H1 (cell line): ENCODE measurements at regions not wholly inside any gene's neighbourhood (a gene's known extent, or its start where the extent isn't known, plus 50 kb on each side); places are given as distances from the start of the nearest gene placed in this dataset.

Experiments
- CHD1 ChIP-seq: IDR thresholded peaks from 2 replicates; pipeline ENCODE4 v1.6.1; 2012; ENCODE audit warnings: low read depth, low read length, improper control_type of control experiment
- CREB1 ChIP-seq: IDR thresholded peaks from 2 replicates; pipeline ENCODE4 v1.6.1; 2012; ENCODE audit warnings: inconsistent platforms
- EZH2 ChIP-seq: fragments of 200-600 bp; sonication (generic); IDR thresholded peaks from 2 replicates; pipeline ENCODE4 v1.7.1; 2012; ENCODE audit warnings: low read depth, mild to moderate bottlenecking, moderate library complexity, low read length, inconsistent platforms; ENCODE audit not compliant: severe bottlenecking
- POLR2A ChIP-seq, 2 experiments: IDR thresholded peaks; 1 replicate in 1 of 2; 2 replicates in 1 of 2; pipeline ENCODE4 v1.6.1; 2011; ENCODE audit warnings: low read depth in 2 of 2, low read length in 2 of 2, mild to moderate bottlenecking in 2 of 2; ENCODE audit errors: control extremely low read depth in 1 of 2
- TCF12 ChIP-seq: IDR thresholded peaks from 2 replicates; pipeline ENCODE4 v1.6.1; 2011; ENCODE audit warnings: low read depth, mild to moderate bottlenecking, low read length
- TF ChIP-seq, protein P1 (sequence below), 3 experiments: IDR thresholded peaks; 1 replicate in 2 of 3; 2 replicates in 1 of 3; pipeline versions ENCODE4 v1.5.1 to v1.6.1; 2011; ENCODE audit warnings: low read length in 3 of 3, mild to moderate bottlenecking in 3 of 3, inconsistent platforms in 2 of 3, low read depth in 1 of 3, moderate library complexity in 1 of 3; ENCODE audit not compliant: insufficient read depth in 1 of 3; ENCODE audit errors: control extremely low read depth in 1 of 3
- TF ChIP-seq, protein P2 (sequence below): fragments of 300-600 bp; sonication (generic); IDR thresholded peaks from 2 replicates; pipeline ENCODE4 v1.7.1; 2012; ENCODE audit warnings: low read length, moderate library complexity, mild to moderate bottlenecking, inconsistent platforms; ENCODE audit not compliant: insufficient replicate concordance

DNA sequence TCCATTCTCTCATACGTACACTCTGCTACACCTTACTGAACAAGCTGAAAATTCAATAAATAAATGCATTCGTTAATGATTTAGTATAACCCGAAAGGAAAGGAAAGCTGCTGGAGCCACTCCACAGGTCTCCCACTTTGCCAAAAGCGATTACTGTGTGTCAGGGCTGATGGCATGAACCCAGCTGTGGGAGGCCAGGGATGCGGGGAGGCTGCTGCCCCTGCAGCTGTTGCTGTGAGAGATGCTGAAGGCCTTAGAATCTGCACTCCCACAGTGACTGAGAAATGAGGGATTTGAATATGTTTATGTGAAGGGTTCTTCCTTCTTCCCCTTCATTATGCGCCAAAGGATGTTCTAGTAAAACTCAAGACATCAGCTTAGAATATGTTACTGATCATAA is 58.7 kb upstream of the NBEA start:
- TF ChIP-seq POLR2A (IDR thresholded peaks at IDR 0.05; ENCODE audit: control extremely low read depth in 1 of 2, low read depth in 2 of 2, low read length in 2 of 2) (no peak), CREB1 (no peak), TCF12 (no peak), CHD1 (no peak), EZH2 (no peak)
- TF ChIP-seq, protein P1, sequence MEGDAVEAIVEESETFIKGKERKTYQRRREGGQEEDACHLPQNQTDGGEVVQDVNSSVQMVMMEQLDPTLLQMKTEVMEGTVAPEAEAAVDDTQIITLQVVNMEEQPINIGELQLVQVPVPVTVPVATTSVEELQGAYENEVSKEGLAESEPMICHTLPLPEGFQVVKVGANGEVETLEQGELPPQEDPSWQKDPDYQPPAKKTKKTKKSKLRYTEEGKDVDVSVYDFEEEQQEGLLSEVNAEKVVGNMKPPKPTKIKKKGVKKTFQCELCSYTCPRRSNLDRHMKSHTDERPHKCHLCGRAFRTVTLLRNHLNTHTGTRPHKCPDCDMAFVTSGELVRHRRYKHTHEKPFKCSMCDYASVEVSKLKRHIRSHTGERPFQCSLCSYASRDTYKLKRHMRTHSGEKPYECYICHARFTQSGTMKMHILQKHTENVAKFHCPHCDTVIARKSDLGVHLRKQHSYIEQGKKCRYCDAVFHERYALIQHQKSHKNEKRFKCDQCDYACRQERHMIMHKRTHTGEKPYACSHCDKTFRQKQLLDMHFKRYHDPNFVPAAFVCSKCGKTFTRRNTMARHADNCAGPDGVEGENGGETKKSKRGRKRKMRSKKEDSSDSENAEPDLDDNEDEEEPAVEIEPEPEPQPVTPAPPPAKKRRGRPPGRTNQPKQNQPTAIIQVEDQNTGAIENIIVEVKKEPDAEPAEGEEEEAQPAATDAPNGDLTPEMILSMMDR (IDR thresholded peaks at IDR 0.05; ENCODE audit: control extremely low read depth in 1 of 3, insufficient read depth in 1 of 3, low read depth in 1 of 3, low read length in 3 of 3), result no peak
- TF ChIP-seq, protein P2, sequence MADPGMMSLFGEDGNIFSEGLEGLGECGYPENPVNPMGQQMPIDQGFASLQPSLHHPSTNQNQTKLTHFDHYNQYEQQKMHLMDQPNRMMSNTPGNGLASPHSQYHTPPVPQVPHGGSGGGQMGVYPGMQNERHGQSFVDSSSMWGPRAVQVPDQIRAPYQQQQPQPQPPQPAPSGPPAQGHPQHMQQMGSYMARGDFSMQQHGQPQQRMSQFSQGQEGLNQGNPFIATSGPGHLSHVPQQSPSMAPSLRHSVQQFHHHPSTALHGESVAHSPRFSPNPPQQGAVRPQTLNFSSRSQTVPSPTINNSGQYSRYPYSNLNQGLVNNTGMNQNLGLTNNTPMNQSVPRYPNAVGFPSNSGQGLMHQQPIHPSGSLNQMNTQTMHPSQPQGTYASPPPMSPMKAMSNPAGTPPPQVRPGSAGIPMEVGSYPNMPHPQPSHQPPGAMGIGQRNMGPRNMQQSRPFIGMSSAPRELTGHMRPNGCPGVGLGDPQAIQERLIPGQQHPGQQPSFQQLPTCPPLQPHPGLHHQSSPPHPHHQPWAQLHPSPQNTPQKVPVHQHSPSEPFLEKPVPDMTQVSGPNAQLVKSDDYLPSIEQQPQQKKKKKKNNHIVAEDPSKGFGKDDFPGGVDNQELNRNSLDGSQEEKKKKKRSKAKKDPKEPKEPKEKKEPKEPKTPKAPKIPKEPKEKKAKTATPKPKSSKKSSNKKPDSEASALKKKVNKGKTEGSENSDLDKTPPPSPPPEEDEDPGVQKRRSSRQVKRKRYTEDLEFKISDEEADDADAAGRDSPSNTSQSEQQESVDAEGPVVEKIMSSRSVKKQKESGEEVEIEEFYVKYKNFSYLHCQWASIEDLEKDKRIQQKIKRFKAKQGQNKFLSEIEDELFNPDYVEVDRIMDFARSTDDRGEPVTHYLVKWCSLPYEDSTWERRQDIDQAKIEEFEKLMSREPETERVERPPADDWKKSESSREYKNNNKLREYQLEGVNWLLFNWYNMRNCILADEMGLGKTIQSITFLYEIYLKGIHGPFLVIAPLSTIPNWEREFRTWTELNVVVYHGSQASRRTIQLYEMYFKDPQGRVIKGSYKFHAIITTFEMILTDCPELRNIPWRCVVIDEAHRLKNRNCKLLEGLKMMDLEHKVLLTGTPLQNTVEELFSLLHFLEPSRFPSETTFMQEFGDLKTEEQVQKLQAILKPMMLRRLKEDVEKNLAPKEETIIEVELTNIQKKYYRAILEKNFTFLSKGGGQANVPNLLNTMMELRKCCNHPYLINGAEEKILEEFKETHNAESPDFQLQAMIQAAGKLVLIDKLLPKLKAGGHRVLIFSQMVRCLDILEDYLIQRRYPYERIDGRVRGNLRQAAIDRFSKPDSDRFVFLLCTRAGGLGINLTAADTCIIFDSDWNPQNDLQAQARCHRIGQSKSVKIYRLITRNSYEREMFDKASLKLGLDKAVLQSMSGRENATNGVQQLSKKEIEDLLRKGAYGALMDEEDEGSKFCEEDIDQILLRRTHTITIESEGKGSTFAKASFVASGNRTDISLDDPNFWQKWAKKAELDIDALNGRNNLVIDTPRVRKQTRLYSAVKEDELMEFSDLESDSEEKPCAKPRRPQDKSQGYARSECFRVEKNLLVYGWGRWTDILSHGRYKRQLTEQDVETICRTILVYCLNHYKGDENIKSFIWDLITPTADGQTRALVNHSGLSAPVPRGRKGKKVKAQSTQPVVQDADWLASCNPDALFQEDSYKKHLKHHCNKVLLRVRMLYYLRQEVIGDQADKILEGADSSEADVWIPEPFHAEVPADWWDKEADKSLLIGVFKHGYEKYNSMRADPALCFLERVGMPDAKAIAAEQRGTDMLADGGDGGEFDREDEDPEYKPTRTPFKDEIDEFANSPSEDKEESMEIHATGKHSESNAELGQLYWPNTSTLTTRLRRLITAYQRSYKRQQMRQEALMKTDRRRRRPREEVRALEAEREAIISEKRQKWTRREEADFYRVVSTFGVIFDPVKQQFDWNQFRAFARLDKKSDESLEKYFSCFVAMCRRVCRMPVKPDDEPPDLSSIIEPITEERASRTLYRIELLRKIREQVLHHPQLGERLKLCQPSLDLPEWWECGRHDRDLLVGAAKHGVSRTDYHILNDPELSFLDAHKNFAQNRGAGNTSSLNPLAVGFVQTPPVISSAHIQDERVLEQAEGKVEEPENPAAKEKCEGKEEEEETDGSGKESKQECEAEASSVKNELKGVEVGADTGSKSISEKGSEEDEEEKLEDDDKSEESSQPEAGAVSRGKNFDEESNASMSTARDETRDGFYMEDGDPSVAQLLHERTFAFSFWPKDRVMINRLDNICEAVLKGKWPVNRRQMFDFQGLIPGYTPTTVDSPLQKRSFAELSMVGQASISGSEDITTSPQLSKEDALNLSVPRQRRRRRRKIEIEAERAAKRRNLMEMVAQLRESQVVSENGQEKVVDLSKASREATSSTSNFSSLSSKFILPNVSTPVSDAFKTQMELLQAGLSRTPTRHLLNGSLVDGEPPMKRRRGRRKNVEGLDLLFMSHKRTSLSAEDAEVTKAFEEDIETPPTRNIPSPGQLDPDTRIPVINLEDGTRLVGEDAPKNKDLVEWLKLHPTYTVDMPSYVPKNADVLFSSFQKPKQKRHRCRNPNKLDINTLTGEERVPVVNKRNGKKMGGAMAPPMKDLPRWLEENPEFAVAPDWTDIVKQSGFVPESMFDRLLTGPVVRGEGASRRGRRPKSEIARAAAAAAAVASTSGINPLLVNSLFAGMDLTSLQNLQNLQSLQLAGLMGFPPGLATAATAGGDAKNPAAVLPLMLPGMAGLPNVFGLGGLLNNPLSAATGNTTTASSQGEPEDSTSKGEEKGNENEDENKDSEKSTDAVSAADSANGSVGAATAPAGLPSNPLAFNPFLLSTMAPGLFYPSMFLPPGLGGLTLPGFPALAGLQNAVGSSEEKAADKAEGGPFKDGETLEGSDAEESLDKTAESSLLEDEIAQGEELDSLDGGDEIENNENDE, result no peak
